ENCODE measurements at regions not wholly inside any gene's neighbourhood (a gene's known extent, or its start where the extent isn't known, plus 50 kb on each side); places are given as distances from the start of the nearest gene placed in this dataset.

- no peak for TF ChIP-seq POLR2A (IDR thresholded peaks at IDR 0.05)
- TF ChIP-seq CTCF (IDR thresholded peaks at IDR 0.05), result no peak
These were observed 109.6 kb upstream of the FRMD1 start for GRCh38 chr6:168188369-168189199.
